BE2C (cell line): ENCODE measurements at regions not wholly inside any gene's neighbourhood (a gene's known extent, or its start where the extent isn't known, plus 50 kb on each side); places are given as distances from the start of the nearest gene placed in this dataset.

Experiments used
- DNase-seq: peaks from one replicate; pipeline ENCODE4 v3.0.0-alpha.2; 2020
- H3K27me3 ChIP-seq: fragments of 250-450 bp; sonication (Bioruptor Pico); 2 replicates; pipeline ENCODE4 v1.5.1; 2020; ENCODE audit warnings: mild to moderate bottlenecking
- H3K36me3 ChIP-seq: fragments of 250-450 bp; sonication (Bioruptor Pico); 2 replicates; pipeline ENCODE4 v1.5.1; 2020; ENCODE audit warnings: mild to moderate bottlenecking
- H3K4me1 ChIP-seq: fragments of 250-450 bp; sonication (Bioruptor Pico); 2 replicates; pipeline ENCODE4 v1.5.1; 2020
- H3K4me3 ChIP-seq: 2 replicates; pipeline ENCODE4 v1.5.1; 2011; ENCODE audit warnings: low read depth, low read length
- H3K9me3 ChIP-seq: fragments of 250-450 bp; sonication (Bioruptor Pico); 2 replicates; pipeline ENCODE4 v1.5.1; 2020
- TF ChIP-seq, protein P1 (sequence below): IDR thresholded peaks from 2 replicates; pipeline ENCODE4 v1.5.1; 2012; ENCODE audit warnings: mild to moderate bottlenecking, low read depth, low read length

GRCh38 chr12:24244231-24244630, 294.8 kb upstream of the SOX5 start:
- no peaks in the 10 kb centered on the region for H3K4me1 ChIP-seq
- no peak overlapping the region for H3K4me3 ChIP-seq
- H3K36me3 ChIP-seq = no peaks in the 10 kb centered on the region
- DNase-seq = no peak
- no peaks in the 10 kb centered on the region for H3K27me3 ChIP-seq
- H3K9me3 ChIP-seq = no peaks in the 10 kb centered on the region
- TF ChIP-seq, protein P1, sequence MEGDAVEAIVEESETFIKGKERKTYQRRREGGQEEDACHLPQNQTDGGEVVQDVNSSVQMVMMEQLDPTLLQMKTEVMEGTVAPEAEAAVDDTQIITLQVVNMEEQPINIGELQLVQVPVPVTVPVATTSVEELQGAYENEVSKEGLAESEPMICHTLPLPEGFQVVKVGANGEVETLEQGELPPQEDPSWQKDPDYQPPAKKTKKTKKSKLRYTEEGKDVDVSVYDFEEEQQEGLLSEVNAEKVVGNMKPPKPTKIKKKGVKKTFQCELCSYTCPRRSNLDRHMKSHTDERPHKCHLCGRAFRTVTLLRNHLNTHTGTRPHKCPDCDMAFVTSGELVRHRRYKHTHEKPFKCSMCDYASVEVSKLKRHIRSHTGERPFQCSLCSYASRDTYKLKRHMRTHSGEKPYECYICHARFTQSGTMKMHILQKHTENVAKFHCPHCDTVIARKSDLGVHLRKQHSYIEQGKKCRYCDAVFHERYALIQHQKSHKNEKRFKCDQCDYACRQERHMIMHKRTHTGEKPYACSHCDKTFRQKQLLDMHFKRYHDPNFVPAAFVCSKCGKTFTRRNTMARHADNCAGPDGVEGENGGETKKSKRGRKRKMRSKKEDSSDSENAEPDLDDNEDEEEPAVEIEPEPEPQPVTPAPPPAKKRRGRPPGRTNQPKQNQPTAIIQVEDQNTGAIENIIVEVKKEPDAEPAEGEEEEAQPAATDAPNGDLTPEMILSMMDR = no peak

GRCh38 chr12:24240707-24241106, 291.2 kb upstream of the SOX5 start:
- DNase-seq = no peak
- Histone ChIP-seq H3K4me3 (no peak overlapping the region), H3K36me3 (no peaks in the 10 kb centered on the region), H3K9me3 (no peaks in the 10 kb centered on the region), H3K27me3 (no peaks in the 10 kb centered on the region), H3K4me1 (no peaks in the 10 kb centered on the region)
- TF ChIP-seq, protein P1 = no peak

DNA sequence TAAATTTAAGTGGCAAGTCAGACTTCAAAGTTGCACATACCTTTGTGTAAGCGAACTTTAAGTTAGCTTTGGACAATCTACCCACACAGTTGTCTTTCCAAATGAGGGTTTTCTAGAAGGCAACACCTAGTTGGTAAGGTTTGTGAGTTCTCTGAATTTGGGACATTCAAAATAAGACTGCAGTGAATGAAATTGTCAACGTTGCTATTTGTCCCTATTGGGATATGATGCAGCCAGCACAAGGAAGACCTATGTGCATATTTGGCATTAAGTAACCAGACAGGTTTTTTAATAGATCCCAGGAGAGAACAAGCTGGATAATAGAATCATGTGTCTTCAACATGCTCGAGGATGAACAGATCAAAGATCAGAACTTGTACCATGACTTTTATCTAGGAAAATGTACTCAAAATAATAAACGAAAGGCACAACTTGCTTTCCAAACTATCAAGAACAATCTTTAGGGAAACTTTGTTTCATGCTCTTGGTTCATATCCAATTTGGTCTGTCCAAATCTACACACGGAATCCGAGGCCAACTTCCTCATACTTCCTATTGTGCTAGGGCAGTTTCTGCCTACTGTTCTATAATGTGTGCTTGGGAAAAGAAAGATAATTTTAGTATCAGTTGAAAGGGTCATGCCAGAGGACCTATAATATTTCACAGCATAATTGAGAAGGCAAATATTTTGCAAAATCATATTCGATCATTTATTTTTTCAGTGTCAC, 284.2 kb upstream of the SOX5 start:
- H3K4me3 ChIP-seq = no peak overlapping the region
- no peaks in the 10 kb centered on the region for H3K27me3 ChIP-seq
- no peaks in the 10 kb centered on the region for H3K4me1 ChIP-seq
- TF ChIP-seq, protein P1 = no peak
- no peaks in the 10 kb centered on the region for H3K9me3 ChIP-seq
- no peak for DNase-seq
- H3K36me3 ChIP-seq = no peaks in the 10 kb centered on the region

- H3K4me3 ChIP-seq = no peak overlapping the region
- TF ChIP-seq, protein P1 = no peak
- no peaks in the 10 kb centered on the region for H3K36me3 ChIP-seq
- no peaks in the 10 kb centered on the region for H3K4me1 ChIP-seq
- no peaks in the 10 kb centered on the region for H3K9me3 ChIP-seq
- no peak for DNase-seq
- H3K27me3 ChIP-seq = no peaks in the 10 kb centered on the region
Measured at GRCh38 chr12:24232531-24232930, 283.1 kb upstream of the SOX5 start.

DNA sequence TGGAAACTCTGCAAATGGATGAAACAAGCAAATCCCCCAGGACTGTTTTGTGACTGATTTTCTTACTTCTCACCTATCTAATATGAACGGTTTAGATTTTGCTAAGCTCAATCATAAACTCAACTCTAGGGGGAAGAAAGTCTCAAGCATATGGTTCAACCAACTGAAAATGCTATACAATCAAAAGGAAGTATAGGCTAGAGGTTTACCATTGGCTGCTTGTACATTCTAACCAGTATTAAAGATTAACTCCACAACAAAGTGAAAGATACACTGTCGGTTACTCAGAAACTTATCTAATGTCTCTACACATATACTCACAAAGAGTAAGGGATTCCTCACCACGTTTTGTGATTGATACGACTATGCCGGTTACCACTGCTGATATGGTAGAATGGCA, 281.8 kb upstream of the SOX5 start:
- H3K27me3 ChIP-seq = no peaks in the 10 kb centered on the region
- DNase-seq = no peak
- TF ChIP-seq, protein P1 = no peak
- no peaks in the 10 kb centered on the region for H3K36me3 ChIP-seq
- no peaks in the 10 kb centered on the region for H3K9me3 ChIP-seq
- H3K4me3 ChIP-seq = no peak overlapping the region
- no peaks in the 10 kb centered on the region for H3K4me1 ChIP-seq

DNA sequence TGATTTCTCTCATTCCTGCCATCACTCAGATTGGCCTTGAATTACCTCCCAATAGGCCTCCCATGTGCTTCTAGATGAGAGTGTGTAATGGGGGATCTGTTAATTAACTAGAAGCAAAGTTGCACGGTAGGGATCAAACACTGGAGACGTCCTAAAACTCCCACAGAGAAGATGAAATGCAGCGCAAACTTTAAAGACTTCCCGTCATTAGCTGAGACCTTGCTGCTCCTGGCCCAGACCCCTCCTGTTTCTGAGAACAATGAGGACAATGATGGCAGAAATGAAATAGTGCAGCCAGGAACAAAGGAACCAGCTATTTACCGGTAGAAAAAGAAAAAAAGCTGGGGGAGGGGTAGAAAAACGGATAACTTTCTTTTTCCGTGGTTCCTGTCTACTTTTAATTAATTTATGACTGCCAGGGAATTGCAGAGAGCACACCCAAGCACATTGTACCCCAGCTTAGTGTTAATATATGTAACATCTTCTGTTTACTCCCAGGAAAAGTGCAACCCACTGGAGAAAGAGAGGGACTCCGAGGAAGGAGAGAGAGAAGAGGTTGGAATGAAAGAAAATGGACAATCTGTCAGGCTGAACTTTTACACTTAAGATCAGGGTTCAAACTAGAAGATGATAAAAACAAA, 280.7 kb upstream of the SOX5 start:
- Histone ChIP-seq H3K4me1 (no peaks in the 10 kb centered on the region), H3K27me3 (no peaks in the 10 kb centered on the region), H3K4me3 (no peak overlapping the region), H3K36me3 (no peaks in the 10 kb centered on the region), H3K9me3 (no peaks in the 10 kb centered on the region)
- TF ChIP-seq, protein P1 = no peak
- no peak for DNase-seq
